HG03460 (cell line): ENCODE measurements at regions not wholly inside any gene's neighbourhood (a gene's known extent, or its start where the extent isn't known, plus 50 kb on each side); places are given as distances from the start of the nearest gene placed in this dataset.
A peak's percentile ranks its signal among the peaks of the same experiment; 100 is the strongest.

ENCODE experiments used
- ATAC-seq: cut with Tn5 transposase; IDR thresholded peaks from one replicate; pipeline ENCODE4 v1.9.1; 2021; ENCODE audit not compliant: unreplicated experiment

DNA sequence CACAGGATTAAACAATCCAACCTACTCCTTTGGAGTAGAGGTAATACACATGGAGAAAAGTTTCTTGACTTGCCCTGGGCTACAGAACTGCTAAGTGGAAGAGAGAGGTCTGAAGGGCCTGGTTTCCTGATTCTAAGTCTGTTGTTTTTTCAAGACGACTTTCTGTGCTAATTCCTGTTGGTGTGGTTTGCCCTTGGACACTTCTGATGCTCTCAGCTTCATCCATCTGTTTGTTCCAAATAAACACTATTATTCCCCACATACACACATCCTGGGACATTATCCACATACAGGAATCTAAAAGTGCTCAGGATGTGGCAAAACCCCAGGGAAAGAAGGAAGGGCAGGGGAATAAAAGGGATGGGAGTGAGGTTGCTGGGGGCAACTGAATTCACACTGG, 393.5 kb upstream of the TBL1XR1 start:
- ATAC-seq, result no peak

DNA sequence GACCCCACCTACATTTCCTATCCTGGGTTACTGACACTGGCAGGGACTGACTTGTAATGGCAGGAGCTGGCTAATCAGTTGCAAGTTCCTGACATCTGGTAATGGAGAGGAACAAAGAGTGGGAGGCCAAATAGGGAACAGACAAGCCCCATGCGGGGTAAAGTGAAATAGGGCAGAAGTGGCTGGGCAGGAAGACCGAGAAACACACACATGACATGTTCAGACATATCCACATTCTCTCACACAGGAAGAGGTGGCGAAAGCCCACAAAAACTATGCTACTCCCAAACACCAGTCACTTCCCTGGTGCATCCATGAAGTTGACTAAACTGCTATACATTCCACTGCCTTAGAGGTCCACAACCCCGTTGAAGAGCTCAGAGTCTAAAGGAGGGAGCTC, 394.1 kb upstream of the TBL1XR1 start:
- ATAC-seq, result peak; percentile 67

DNA sequence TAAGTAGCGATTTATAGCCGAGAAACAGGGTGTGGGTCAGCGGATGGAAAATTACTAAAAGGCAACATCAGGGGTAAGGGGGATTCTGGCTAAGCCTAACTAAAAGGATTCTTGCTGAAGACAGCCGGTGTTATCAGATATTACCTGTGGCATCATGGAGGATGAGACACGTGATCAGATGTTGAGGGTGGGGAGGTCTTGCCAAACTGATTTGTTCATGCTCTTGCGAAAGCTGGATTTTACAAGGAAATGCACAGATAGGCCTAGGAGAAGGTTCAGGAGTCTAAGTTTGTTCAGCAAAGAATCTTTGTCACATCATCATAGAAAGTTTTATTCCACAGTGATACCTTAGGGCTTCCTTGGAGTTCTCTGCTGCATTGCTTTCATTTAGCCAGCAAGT, 396.8 kb upstream of the TBL1XR1 start:
- ATAC-seq, result no peak

DNA sequence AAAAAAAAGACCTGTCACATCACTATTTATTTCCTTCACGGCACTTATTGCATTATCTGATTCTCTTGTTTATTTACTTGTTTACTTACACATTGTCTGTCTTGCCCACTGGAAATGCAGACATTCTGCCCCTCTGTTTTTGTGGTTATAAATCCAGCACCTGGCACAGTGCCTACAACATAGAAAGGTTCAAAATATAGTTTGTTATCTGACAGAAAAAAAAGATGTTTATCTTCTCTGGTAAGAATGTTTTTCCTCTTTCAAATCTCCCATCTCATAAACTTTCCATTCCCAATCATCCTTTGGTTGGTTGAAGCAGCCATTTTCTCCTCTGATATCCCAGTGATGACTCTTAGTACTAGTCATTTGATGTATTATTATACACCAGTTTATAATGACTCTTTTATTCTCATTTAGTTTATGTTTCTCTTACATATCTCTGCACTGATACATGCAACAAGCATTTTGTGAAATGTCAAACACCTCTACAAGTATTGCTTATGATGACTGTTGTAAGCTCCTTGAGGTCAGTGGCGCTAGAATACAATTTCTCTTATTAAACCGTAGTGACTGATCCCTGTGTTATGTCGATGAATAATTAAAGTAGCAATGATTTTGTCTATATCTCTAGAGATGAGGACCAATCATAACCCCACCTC, 398.4 kb upstream of the TBL1XR1 start:
- ATAC-seq, result no peak

DNA sequence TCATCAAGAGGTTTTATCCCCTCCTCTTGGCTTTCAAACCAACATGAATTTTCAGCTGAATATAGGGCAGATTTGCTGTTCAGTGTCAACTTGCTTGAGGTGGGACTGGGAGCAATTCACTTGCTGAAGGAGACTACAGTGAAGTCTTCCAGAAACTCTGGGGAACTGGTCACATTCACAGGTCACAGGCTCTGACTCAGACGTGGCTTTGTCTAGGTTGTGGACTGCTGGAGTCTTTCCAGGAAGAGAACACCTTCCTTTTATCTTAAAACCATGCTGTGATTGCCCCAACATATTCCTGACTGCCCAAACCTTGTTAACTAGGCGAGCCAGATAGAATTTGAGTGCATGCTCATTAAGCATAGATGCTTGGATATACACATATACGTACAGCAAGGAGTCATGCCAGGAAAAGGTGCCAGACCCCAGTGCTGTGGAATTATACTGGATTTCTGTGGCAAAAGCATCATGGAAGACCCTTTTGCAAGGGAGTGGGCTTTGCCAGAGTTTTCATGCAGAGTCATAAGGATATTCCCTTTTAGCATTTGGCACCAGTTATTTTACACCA, 399.1 kb upstream of the TBL1XR1 start:
- ATAC-seq, result no peak

DNA sequence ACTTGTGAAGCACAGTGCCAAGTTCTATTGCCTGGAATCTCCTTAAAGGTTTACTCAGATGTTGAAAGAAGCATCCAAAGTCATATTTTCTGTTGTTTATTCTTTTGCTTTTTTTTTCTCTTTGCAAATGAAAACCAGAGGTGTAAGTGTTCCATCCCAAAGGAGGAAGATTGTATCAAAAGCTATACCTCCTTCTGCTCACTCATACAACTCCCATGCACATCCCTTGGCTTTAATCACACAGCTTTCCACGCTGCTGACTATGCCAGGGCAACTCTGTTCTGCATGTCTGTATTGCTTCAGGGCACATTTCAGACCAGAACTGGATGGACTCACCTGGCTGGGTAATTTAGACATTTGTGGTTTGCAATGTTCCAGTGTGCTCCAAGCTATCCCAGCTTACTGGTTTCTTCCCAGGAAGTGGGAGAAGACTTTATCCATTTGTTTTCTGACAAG, 399.6 kb upstream of the TBL1XR1 start:
- ATAC-seq, result no peak

DNA sequence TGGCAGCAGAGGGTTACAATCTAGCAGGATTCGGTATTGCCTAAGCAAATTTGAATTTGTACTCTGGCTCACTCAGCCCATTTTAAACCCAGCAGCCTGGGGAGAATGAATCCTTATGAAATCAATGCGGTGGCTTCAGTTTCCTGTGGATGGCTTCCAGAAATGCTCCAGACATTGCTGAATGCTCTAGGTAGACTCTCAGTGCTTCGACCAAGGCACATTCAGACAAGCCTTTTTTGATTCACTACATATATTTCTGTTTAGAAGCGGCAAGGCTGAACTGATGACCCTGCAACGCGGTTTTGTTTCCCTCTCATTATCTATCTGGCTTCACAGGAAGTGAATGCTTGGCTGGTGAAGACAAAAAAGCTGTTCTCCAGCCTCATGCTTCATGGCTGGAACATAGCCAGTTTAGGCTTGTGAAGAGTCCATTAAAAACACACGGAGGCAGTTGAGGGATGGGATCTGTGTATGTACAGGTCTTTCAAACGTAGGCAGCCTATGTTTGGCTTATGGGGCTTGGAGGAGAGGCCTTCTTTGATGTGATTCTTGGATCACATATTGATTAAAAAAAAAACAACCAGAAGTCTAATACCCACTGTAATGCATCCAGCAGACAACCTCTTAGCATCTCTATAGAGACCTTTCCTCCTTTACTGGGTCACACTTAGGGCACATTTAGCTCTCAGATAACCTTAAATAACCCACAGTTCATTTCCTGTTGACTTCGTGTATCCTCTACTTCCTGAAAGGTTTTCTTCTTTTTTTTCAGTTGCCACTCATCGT, 400.2 kb upstream of the TBL1XR1 start:
- ATAC-seq, result peak; percentile 86

DNA sequence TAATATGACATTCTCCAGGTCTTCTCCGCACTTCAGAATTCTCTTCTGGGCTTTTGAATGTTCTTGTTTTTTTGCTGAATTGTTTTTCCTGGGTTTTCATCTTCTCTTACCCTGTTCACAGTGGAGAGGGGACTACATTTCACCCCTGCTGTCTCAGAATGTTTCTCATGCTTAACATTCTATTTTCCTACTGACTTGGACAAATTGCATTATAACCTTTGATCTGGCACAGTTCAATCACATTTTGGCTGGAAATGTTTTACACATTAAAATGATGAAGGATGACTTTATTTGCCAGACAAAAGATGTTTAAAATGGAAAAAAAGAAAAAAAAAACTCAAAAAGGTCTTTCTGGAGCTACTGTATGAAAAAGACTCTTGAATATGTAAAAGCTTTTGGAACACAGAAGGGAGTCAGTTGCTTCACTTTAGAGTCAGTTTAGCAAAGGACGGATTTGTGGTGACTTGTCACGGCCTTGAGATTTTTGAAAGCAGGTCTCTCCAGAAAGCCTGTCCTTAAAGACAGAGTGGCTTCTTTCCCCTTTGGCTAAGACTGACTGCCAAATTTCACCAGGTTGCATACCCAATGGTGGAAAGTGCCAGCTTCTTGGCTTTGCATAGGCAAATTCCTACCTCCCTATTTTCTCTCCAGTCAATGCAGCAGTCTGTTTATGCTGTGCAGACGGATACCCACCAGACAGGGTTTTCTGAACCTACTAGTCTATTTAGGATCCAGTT, 401.0 kb upstream of the TBL1XR1 start:
- peak; percentile 3 for ATAC-seq

DNA sequence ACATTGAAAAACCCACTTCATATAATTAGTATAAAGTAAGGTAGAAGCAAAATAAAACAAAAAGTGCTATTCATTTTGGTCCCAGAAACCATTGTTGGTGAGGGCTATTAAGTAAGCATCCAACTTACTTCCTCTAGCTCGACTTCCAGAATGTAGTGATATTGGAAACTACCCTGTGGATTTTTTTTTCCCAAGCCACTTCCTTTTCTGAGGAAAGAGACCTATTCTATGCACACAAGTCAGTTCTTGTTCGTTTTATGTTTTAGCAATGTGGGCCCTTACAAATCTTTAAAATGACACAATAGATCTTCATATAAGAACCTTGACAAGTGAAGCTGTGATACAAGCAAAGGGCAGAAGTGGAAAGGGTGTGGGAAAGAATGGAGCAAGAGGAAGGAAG, 402.0 kb upstream of the TBL1XR1 start:
- ATAC-seq, result no peak

DNA sequence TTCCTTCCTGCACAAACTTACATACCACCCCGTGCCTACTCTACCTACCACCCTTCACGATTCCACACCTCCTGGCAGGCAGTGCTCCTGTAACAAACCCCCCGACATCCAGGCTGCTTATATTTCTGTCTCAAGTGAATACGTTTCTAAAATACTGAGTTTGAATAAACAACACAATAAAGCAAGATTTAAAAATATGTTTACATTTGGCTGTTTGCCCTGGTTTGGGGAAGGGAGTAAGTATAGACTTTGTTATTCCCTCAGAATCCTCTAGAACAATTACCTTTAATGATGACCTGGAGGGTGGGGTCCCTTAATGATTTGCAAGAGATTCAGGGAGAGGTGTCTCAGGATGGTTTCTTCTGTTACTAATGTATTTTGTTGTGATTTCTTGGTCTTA, 402.6 kb upstream of the TBL1XR1 start:
- no peak for ATAC-seq

DNA sequence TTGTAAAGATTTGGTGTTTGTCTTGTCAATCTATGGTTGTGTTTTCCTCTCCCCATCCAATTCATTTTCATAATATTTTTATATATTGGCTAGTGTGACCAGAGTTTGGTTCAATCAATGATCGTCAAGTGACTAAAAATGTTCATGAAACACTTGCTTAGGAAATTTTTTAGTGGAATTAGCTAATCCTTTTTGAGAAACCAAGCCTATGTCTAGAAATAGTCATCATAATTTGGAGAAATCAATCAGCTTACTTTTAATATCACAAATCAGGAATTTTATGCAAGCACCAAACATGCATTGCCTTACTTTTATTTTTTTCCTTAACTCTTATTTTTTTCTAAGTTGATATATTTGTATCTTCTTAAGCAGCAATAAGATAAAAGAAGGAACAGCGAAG, 403.1 kb upstream of the TBL1XR1 start:
- ATAC-seq, result no peak

DNA sequence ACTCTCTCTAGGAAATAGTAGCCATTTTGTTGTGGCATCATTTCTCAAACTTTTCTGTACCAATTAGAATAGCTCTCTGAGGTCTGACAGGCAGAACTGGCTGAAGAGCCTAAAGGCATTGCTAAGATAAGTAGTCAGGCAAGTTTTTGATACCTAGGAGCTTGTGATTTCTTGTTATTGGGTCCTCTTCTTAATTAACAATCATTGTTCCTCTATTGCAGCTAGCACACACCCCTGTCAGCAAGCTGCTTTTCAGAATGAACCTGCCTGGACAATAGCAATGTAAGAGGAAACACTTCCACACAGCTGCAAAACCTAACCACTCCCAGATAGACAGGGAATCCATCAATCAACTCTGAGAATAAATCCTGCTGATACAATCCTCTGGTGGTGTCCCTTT, 403.9 kb upstream of the TBL1XR1 start:
- ATAC-seq, result no peak

DNA sequence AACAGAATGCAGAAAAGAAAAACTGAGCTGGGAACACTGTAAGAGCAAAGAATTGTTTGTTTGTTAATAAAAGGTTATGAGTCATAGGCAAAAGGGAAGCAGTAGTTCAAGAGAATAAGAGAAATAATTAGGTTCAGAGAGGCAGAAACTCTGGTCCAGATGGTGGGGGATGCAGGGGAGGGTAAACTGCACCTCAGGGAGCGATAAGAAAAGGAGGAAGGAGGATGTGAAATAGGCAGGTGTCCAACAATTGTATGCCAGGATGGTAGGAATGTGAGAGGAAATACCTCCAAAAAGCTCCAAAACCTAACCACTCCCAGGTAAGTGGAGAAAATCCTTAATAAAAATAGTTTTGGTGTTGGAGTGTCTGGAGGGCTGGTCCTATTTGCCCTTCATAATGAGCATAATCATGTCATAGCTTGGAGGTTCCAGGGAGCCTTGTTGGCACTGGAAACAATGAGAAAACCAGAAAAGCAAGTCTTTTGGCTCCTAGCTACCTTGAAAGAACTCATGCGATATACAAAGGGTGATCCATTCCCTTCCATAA, 405.4 kb upstream of the TBL1XR1 start:
- no peak for ATAC-seq

DNA sequence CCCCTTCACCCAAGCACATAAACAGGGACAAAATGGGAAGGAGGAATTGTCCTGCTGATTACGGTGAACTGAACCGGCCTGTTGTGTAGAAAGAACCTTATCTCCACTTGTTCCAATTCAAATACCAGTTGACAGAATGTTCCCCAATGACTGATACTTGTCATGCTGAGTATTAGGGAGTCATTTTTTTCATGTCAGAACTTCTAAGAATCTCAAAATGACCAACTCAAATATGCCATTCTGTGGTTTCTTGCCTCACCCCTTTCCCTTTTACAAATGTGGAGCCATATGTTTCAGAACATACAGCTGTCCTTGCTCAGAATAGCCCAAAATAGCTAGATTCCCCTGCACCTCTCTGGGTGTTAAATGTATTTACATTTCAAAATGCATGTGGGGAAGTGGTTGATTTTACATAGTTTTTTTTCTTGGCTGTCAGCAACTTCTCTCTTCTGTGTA, 405.9 kb upstream of the TBL1XR1 start:
- ATAC-seq, result no peak

DNA sequence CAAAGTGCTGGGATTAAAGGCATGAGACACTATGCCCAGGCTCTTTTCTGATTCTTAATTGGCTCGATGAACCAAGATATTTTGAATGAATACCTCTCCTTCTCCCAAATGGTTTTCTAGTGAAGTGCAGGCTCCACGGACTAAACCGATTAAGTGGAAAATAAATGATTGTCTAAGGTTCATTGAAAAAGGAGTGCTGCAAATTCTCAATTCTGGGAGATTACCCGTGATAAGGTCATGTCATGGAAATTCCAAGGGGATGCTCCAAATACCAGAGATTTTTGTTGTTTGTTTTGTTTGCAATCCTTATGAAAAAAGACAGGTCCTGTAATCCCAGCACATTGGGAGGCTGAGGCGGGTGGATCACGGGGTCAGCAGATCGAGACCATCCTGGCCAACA, 406.9 kb upstream of the TBL1XR1 start:
- ATAC-seq, result no peak

DNA sequence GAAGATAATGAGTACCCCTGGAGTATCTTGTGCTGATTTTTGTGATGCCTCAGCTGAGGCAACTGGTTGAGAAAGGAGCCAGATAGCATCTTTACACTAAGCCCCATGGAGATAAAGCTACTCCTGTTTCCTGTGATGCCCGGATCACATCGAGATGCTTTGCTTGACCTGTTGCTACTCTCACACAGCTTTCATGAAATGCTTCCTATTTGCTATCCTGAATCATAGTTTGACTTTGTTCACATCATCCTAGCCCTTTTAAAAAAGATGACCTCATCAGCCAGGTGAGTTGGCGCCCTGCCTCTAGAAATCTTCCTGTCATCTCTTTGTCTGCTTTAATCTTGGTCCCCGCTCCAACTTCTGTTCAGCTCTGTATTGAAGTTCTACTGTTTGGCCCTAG, 409.6 kb upstream of the TBL1XR1 start:
- ATAC-seq, result no peak

DNA sequence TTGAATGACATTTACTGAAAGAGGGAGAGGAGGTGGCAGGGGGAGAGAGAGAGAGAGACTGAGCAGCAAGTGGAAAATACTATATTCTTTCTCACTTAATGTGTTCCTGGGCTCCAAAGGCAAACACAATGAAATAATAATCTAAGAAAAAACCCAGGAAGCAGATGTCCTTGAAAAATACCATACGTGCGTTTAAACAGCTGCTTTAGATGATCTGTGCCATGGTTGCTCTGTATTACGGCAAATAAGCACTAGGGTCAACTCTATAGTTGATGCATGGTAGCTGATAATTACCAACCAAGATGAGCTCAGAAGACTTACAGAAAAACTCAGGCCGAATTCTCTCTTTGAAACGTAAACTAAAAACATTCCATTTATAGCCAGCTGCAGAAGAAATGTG, 410.3 kb upstream of the TBL1XR1 start:
- no peak for ATAC-seq

DNA sequence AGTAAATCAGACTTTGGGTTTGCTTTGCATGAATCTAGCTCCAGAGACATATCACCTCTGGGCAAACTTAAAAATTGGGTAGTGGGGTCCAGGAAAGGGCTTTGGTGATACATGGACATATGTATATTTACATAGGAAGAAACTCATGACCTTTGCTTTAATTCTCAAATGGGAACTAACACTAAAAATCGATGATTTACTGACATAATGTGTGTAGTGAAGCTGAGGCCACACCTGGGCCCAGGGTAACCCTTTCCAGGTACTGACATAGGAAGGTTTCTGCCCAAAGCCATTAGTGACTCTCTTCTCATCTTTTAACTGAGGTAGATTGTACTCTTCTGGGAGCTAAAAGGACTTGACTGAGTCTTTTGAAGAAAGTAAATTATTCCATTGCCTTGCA, 411.2 kb upstream of the TBL1XR1 start:
- ATAC-seq, result no peak

DNA sequence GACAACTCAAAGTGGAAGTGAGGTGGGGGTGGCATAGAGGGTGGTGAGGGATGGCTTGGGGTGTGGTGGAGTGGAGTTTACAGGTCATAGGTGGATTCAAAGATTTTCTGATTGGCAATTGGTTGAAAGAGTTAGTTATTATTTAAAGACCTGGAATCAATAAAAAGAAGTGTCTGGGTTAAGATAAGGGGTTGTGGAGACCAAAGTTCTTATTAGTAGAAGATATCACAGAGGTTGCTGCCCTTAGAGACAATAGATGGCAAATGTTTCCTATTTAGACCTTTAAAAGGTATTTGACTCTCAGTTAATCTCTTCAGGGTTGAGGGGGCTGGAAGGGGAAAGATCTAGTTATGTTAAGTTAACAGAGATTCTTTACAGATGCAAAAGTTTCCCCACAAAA, 412.3 kb upstream of the TBL1XR1 start:
- no peak for ATAC-seq

DNA sequence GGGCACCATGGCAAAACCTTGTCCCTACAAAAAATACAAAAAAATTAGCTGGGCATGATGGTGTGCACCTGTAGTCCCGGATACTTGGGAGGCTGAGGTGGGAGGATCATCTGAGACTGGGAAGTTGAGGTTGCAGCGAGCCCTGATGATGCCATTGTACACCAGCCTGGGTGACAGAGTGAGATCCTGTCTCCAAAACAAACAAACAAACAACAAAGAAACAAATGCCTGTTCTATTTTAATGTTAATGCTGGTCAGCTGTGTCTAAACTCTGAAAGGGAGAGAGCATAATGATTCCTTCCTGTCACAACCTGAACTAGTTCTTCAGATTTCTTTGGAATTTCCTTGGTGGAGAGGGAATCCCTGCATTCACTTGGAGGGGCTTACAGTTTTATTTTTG, 413.0 kb upstream of the TBL1XR1 start:
- no peak for ATAC-seq
